Keratinocyte (primary cell): ENCODE measurements at regions not wholly inside any gene's neighbourhood (a gene's known extent, or its start where the extent isn't known, plus 50 kb on each side); places are given as distances from the start of the nearest gene placed in this dataset.

Experiments
- EZH2 ChIP-seq: IDR thresholded peaks from one replicate; pipeline ENCODE4 v1.6.1; 2012; ENCODE audit warnings: inconsistent platforms, mild to moderate bottlenecking, low read length, moderate library complexity
- TF ChIP-seq, protein P1 (sequence below), 3 experiments: IDR thresholded peaks in 1 of 3; conservative IDR thresholded peaks in 1 of 3; optimal IDR thresholded peaks in 1 of 3; 2 replicates in 2 of 3; 3 replicates in 1 of 3; pipeline versions ENCODE3 to v1.5.1; 2011; ENCODE audit warnings: low read length in 3 of 3, mild to moderate bottlenecking in 3 of 3, moderate library complexity in 2 of 3, control low read depth in 1 of 3, inconsistent platforms in 1 of 3; ENCODE audit not compliant: insufficient read depth in 2 of 3; ENCODE audit errors: extremely low read depth in 1 of 3

DNA sequence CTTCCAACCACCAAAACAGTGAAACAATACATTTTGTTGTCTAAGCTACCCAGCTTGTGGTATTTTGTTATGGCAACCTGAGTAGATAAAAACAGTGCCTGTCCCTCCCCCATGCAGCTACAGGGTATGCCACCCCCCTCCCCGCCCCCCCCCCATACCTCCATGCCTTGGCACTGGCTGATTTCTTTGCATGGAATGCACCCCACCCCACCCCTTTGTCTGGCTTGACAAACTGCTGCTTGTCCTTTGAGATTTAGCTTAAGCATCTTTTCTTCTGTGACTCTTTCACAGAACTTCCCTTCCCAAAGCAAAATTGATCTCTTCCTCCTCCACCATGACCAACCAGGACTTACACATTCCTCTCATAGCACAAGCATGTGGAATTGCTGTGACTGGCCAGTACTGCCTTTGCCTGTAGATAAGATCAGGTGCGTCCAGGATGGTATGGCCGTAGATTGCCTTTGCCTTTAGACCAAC, 64.6 kb upstream of the ADGRF1 start:
- TF ChIP-seq EZH2: no peak
- TF ChIP-seq, protein P1, sequence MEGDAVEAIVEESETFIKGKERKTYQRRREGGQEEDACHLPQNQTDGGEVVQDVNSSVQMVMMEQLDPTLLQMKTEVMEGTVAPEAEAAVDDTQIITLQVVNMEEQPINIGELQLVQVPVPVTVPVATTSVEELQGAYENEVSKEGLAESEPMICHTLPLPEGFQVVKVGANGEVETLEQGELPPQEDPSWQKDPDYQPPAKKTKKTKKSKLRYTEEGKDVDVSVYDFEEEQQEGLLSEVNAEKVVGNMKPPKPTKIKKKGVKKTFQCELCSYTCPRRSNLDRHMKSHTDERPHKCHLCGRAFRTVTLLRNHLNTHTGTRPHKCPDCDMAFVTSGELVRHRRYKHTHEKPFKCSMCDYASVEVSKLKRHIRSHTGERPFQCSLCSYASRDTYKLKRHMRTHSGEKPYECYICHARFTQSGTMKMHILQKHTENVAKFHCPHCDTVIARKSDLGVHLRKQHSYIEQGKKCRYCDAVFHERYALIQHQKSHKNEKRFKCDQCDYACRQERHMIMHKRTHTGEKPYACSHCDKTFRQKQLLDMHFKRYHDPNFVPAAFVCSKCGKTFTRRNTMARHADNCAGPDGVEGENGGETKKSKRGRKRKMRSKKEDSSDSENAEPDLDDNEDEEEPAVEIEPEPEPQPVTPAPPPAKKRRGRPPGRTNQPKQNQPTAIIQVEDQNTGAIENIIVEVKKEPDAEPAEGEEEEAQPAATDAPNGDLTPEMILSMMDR (optimal IDR thresholded peaks at IDR 0.05 in 1 of 3, IDR thresholded peaks at IDR 0.05 in 1 of 3, conservative IDR thresholded peaks at IDR 0.05 in 1 of 3; ENCODE audit: extremely low read depth in 1 of 3, insufficient read depth in 2 of 3, low read length in 3 of 3): no peak
